B cell (primary cell): ENCODE measurements at regions not wholly inside any gene's neighbourhood (a gene's known extent, or its start where the extent isn't known, plus 50 kb on each side); places are given as distances from the start of the nearest gene placed in this dataset.

Experiments
- CTCF ChIP-seq: fragments of 200-600 bp; IDR thresholded peaks from one replicate; pipeline ENCODE4 v1.8.0; 2022; ENCODE audit warnings: antibody characterized with exemption, mild to moderate bottlenecking
- EZH2 ChIP-seq: IDR thresholded peaks from 2 replicates; pipeline ENCODE4 v1.6.1; 2012; ENCODE audit warnings: borderline replicate concordance, low read depth, mild to moderate bottlenecking, moderate library complexity, low read length; ENCODE audit not compliant: insufficient read depth, poor library complexity, severe bottlenecking

DNA sequence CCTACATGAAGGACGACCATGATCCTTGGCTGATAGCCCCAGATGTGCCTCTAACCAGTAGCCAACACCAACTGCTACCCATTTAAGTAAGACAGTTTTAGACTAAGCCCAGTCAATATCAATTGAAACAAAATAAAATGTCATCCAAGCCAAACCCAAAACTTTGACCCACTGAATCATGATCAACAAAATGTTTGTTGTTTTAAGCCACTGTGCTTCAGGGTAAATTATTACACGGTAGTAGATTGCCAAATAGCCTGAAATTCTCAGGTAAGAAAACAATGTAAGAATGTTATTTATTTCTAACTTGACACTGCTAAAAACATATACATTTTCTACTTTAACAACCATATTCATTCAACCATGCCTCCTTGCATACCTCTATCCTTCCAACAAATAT is 105.5 kb upstream of the PAPPA start:
- TF ChIP-seq CTCF: no peak
- TF ChIP-seq EZH2: no peak
